IPS-18c (cell line): ENCODE measurements at regions not wholly inside any gene's neighbourhood (a gene's known extent, or its start where the extent isn't known, plus 50 kb on each side); places are given as distances from the start of the nearest gene placed in this dataset.
"Not testable (repeated sequence)": the region's sequence is repeated elsewhere in the genome, so short reads cannot be mapped to it uniquely, and the experiment has no call there.

Experiments
- H3K4me3 ChIP-seq: 2 replicates; pipeline ENCODE4 v1.7.0; 2013; ENCODE audit warnings: low read depth, mild to moderate bottlenecking, low read length, moderate library complexity; ENCODE audit not compliant: insufficient read depth
- H3K9me3 ChIP-seq: one replicate; pipeline ENCODE4 v1.6.1; 2013; ENCODE audit warnings: mild to moderate bottlenecking, low read length, moderate library complexity; ENCODE audit not compliant: control insufficient read depth, insufficient read depth

DNA sequence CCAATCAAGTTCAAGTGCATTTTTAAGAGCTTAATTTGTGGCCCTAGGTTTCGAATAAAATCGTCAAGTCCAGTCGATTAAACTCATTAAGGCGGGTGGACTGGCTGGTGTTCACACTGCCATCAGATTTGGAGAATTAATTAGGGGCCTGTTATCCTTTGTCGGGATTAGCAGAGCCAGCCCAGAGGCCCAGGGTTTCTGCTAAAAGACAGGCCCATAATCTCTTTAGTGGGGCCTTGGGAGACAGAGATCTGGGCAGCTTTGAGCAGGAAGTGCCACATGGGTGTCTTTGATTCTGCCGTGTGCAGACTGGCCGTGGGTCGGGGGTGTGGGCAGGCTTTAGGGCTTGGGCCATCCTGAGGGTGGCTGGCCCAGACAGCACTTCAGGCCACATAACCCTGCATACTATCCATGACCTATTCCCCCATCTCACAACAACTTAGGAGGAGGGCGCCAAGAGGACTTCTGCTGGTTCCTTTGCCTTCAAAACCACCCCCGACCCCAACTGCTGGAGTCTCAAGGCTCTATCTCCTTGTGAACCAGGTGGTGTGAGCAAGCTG lies 94.7 kb downstream of the PLXNA1 start:
- Histone ChIP-seq H3K4me3 (no peak overlapping the region), H3K9me3 (peaks cover 6% of the 10 kb centered on the region)

- peaks cover 6% of the 10 kb centered on the region for H3K9me3 ChIP-seq
- no peak overlapping the region for H3K4me3 ChIP-seq
These were observed 95.7 kb downstream of the PLXNA1 start for GRCh38 chr3:127078626-127079025.

GRCh38 chr3:127079211-127079610 lies 96.3 kb downstream of the PLXNA1 start:
- Histone ChIP-seq H3K4me3 (no peak overlapping the region), H3K9me3 (peaks cover 6% of the 10 kb centered on the region)

DNA sequence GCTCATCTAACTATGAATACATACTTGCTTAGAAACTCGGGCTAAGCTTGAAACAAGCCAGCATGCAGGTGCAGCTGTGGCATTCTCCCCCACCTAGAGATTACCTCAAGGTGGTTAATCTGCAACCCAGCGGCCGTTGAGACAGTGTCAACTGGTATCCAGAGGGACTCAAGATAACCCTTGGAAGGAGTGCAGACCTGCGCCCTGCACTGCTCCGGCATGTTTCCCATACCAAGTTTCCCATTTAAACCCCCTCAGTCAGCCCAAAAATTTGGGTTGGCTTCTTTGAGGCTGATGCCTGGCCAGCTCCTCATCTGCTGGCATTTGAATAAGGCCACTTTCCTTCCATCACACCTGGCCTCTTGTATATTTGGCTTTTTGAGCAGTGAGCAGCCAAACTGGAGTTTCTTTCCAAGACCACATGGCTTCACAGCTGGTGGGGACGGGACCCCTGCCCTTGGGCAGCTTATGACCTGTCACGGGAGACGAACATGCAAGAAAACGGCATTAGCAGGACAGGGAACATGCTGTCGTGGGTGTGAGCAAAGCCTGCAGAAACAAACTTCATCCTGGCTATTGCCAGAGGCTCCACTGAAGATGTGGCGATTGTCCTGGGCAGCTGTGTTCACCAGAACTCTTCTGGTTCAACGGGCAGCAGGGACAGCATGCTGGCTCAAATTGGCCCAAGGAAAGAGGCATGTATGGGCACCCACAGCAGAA lies 98.2 kb downstream of the PLXNA1 start:
- Histone ChIP-seq H3K4me3 (no peak overlapping the region), H3K9me3 (peaks cover 4% of the 10 kb centered on the region)

DNA sequence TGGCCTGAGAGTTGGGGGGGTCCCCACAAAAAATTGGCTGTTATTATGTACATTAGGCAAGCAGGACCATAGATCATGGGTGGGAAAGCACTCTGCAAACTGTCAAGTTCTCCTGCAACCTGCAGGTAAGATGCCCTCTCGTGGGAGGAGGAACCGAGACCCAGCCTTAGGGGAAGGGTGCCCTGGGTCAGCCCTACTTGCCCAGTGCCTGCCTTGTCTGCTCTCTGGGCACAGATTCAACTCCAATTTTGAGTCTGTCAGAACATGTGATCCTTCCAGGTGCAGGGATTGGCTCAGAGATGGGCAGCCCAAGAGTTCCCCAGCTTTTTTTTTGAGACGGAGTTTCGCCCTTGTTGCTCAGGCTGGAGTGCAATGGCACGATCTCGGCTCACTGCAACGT lies 99.2 kb downstream of the PLXNA1 start:
- Histone ChIP-seq H3K9me3 (peaks cover 4% of the 10 kb centered on the region), H3K4me3 (no peak overlapping the region)

GRCh38 chr3:127083778-127084397 lies 101.0 kb downstream of the PLXNA1 start:
- H3K9me3 ChIP-seq: no peaks in the 10 kb centered on the region
- H3K4me3 ChIP-seq: no peak overlapping the region

DNA sequence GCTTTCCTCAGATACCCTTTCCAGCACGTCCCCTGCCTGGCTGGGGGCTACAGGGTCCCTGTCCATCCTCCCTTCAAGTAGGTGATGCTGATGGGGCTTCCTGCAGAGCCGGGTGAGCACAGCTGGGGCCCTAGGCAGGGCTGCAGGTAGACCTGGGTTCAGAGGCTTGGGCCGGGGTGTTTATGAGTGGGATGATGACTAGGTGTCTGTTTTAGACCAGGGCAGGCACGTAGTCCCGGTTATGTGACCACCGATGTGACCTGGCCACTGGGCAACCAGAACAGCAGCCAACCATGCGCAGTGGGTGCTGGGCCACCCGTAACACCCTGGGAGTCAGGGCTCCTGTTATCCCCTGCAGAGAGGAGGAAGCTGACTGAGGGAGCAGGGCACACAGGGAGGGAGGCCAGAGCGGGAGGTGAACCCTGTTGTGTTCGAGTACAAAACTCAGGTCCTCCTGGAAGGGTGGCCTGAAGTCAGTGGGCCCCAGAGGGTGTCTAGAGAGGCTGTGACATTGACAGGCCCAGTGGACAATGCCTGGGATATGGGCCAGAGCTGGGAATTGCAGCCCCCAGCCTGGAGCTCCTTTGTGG lies 101.6 kb downstream of the PLXNA1 start:
- H3K9me3 ChIP-seq: no peaks in the 10 kb centered on the region
- H3K4me3 ChIP-seq: no peak overlapping the region

DNA sequence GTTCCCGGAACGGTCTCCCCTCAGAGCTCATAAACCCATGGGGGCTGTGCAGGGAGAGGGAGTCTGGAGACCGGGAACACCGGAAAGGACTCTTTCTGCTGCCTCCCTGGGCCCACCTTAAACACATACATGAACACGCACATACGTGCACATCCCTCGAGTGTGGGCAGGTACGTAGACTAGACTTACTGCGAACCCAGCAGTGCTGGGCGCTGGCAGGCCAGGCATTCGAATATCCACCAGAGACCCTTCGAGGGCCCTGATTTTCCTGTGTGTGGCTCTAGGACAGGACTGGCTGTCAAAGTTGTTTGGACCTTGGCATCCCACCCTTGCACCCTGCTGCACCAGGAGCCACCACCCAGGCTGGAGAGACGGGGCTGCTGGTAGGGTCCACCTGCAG lies 102.7 kb downstream of the PLXNA1 start:
- H3K4me3 ChIP-seq: no peak overlapping the region
- no peaks in the 10 kb centered on the region for H3K9me3 ChIP-seq

DNA sequence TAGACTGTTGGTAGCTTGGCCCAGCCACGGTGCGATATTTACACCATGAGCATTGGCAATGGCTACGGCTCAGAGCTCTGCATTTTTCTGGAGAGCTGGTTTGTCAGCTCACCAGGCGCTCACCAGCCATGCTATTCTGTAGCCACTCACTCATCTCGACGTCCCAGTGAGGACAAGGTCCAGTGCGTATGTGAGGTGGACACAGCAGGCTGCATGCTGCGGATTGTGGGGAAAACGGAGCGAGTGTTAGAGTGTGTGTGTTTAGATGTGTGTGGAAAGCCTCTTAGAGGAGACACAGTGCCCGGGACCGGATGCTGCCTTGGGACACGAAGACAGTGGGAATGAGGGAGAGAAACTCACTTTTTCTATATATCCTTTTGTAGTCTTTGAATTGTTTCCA lies 103.7 kb downstream of the PLXNA1 start:
- not testable (repeated sequence) for H3K4me3 ChIP-seq, H3K9me3 ChIP-seq

GRCh38 chr3:127087441-127087840 lies 104.5 kb downstream of the PLXNA1 start:
- H3K4me3 ChIP-seq: no peak overlapping the region

DNA sequence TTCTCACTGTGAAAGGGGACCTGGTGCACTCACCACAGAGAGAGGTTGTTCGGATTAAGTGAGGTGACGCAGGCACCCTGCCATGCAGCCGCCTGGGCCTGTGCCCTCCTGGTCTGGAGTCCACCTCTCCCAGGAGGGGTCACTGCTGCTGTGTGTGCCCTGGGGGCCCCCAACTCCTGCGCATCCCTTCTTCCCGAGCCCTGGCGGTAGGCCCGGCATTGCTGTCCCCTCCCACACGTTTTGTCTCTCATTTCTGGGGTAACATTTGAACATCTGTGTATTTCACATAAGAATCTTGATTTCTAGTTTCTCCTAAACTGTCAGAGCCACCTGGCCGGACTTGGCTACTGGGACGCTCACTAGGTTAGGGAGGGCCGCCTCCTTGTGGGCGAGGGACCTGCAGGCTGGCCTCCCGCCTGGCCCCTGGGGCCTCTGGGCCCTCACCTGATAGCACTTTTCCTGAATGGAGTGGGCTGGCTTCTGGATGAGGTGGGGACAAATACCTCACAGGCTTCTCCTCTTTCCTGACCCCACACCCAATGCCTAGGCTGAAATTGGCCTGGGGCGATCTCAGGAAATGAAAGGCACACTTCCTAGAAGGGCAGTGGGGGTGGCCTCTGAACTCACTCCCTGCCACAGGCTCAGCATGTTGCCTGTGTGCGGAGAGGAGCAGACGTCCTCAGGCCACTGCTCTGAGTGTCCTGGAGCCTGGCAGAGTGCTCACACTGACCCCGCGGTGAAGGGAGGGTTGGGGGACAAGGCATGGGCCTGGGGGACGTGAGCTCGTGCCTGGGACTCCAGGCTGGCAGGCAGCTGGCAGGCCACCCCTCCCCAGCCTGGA lies 104.2 kb upstream of the PRR23E start:
- Histone ChIP-seq H3K9me3 (no peaks in the 10 kb centered on the region), H3K4me3 (no peak overlapping the region)

More at GRCh38 chr3:127087441-127087840, 104.5 kb downstream of the PLXNA1 start:
- H3K9me3 ChIP-seq: no peaks in the 10 kb centered on the region

- no peak overlapping the region for H3K4me3 ChIP-seq
- no peaks in the 10 kb centered on the region for H3K9me3 ChIP-seq
These were observed 103.3 kb upstream of the PRR23E start for GRCh38 chr3:127089486-127090145.

DNA sequence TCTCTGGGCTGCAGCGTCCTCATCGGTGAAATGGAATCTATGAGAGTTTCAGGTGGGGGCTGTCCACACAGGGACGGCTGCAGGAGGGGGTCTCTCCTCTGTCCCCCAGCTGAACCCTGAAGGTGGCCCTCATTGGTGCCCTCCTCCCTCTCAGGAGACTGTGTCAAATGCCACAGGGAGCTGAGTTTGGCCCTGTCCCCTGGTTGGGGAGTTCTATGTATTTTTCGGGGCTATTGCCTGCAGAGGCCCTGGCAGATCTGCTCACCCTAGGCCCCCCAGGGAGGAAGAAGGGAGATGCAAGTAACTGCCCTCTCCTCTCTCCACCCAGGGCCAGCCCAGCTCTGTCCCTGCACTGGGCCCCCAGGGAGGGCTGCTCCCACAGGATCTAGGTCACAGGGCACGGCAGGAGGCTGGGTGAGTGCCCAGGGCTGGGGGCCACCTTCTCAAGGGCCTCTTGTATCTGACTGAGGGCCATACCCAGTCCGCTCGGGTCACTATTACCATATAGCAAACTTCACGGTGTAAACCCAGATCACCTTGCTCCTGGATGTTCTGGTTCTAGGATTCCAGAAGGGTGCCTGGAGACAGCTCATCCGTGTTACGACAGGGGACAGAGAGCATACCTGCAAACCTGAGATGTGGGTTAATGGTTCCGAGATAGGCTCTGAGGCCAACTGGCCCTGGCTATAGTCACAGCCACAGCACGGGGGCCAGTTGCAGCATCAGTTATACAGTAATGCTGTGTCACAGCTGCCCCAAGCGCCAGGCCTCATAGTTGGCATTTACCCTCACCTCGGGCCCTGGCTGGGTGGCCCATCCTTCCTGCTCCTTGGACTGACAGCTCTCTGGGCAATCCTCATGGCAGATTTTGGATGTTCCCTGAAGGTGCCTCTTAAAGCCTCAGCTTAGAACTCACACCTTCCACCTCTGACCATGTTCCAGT lies 102.4 kb upstream of the PRR23E start:
- no peaks in the 10 kb centered on the region for H3K9me3 ChIP-seq
- no peak overlapping the region for H3K4me3 ChIP-seq

DNA sequence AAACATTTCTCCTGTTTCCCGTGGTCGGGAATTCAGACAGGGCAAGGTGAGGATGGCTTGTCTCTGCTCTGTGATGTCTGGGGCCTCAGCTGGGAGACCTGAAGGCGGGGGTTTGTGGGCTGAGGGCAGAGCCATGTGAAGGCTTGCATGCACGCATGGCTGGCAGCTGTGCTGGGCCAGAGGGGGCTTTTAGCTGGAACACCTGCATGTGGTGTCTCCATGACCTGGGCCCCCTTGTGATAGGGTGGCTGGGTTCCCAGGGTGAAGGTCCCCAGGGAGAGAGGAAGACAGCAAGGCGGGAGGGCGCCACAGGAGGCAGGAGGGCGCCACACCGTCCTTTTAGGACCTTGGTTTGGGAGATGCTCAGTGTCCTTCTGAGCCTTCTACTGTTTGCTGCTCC lies 101.6 kb upstream of the PRR23E start:
- no peaks in the 10 kb centered on the region for H3K9me3 ChIP-seq
- H3K4me3 ChIP-seq: no peak overlapping the region

- H3K9me3 ChIP-seq: no peaks in the 10 kb centered on the region
- H3K4me3 ChIP-seq: no peak overlapping the region
These were observed 100.6 kb upstream of the PRR23E start for GRCh38 chr3:127092368-127092767.

GRCh38 chr3:127092776-127093175 lies 100.2 kb upstream of the PRR23E start:
- Histone ChIP-seq H3K9me3 (no peaks in the 10 kb centered on the region), H3K4me3 (no peak overlapping the region)
